ENCODE measurements at regions not wholly inside any gene's neighbourhood (a gene's known extent, or its start where the extent isn't known, plus 50 kb on each side); places are given as distances from the start of the nearest gene placed in this dataset.

- dilution Hi-C loops (cut with HindIII; ENCODE audit: low sequenced_read_pairs, unreplicated experiment) (no loop called here), intact Hi-C loops (cut with micrococcal nuclease) (no loop called here), in situ Hi-C loops (cut with MboI; ENCODE audit: low sequenced_read_pairs) (no loop called here)
- no peak for ATAC-seq (ENCODE audit: low read depth)
- ChIA-PET POLR2A (ENCODE audit: unreplicated experiment) (no interaction called here), CTCF (no interaction called here)
- no TSS peak for BruUV-seq (replicated peaks)
- no peak overlapping the region for H4K8ac ChIP-seq (ENCODE audit: low read depth in 2 of 2, low read length in 2 of 2)
- no peak overlapping the region for H2BK15ac ChIP-seq (ENCODE audit: low read depth, low read length)
- no peak overlapping the region for H2BK20ac ChIP-seq (ENCODE audit: low read depth, low read length)
- H3K56ac ChIP-seq (ENCODE audit: extremely low read depth, insufficient read depth, low read length), result no peak overlapping the region
- no peak overlapping the region for H4K5ac ChIP-seq (ENCODE audit: low read depth, low read length)
- H3K9me3 ChIP-seq (ENCODE audit: control insufficient read depth, insufficient read depth, low read length), result peaks cover 3% of the 10 kb centered on the region
- no peak for DNase-seq
- H3K27me3 ChIP-seq (ENCODE audit: control insufficient read depth, insufficient read depth, low read length), result no peaks in the 10 kb centered on the region
- no peak overlapping the region for H4K91ac ChIP-seq (ENCODE audit: insufficient read depth, low read depth, low read length)
- no peak overlapping the region for H2AK9ac ChIP-seq (replicated peaks; ENCODE audit: low read depth, low read length, poor library complexity)
- no peaks in the 10 kb centered on the region for H3K4me1 ChIP-seq (ENCODE audit: control insufficient read depth, insufficient read depth, low read length)
- H3K9me1 ChIP-seq (ENCODE audit: insufficient read depth, low read length), result no peaks in the 10 kb centered on the region
- no peaks in the 10 kb centered on the region for H4K20me1 ChIP-seq (ENCODE audit: insufficient read depth, low read length)
- no peak overlapping the region for H2BK120ac ChIP-seq (ENCODE audit: low read depth, low read length)
- H3K14ac ChIP-seq (replicated peaks; ENCODE audit: low read depth, low read length), result no peak overlapping the region
- no peaks in the 10 kb centered on the region for H3K79me1 ChIP-seq (ENCODE audit: low read depth in 1 of 2, low read length in 2 of 2)
- no peaks in the 10 kb centered on the region for H3K36me3 ChIP-seq (ENCODE audit: control insufficient read depth, insufficient read depth, low read length)
- no peak overlapping the region for H3K18ac ChIP-seq (ENCODE audit: low read depth, low read length)
- H3K27ac ChIP-seq (ENCODE audit: insufficient read depth, low read length), result no peak overlapping the region
- H3K9ac ChIP-seq (ENCODE audit: low read depth, low read length), result no peak overlapping the region
- no peak overlapping the region for H2AK5ac ChIP-seq (ENCODE audit: low read depth, low read length)
- no peak overlapping the region for H3K4me2 ChIP-seq (ENCODE audit: low read depth, low read length)
- H2AFZ ChIP-seq (replicated peaks; ENCODE audit: low read length, poor library complexity), result no peak overlapping the region
- WGBS, 2 experiments (ENCODE audit: extremely low coverage in 2 of 2, insufficient read length in 1 of 2), result no CpG with 5 or more reads among the region's 6 CpGs
- no peak overlapping the region for H3K4me3 ChIP-seq (ENCODE audit: insufficient read depth, low read depth, low read length)
- no peak for TF ChIP-seq SMC3 (IDR thresholded peaks at IDR 0.05; ENCODE audit: low read depth, low read length)
- TF ChIP-seq POLR2A (IDR thresholded peaks at IDR 0.05; ENCODE audit: low read depth, low read length), result no peak
- no peak for TF ChIP-seq MAZ (IDR thresholded peaks at IDR 0.05; ENCODE audit: borderline replicate concordance, low read depth, low read length)
- no peak for TF ChIP-seq BHLHE40 (IDR thresholded peaks at IDR 0.05; ENCODE audit: low read depth, low read length)
- no peak for TF ChIP-seq MXI1 (IDR thresholded peaks at IDR 0.05; ENCODE audit: borderline replicate concordance, low read depth, low read length)
- TF ChIP-seq RCOR1 (IDR thresholded peaks at IDR 0.05; ENCODE audit: insufficient replicate concordance, low read length), result no peak
- TF ChIP-seq RFX5 (IDR thresholded peaks at IDR 0.05; ENCODE audit: low read depth, low read length), result no peak
- no peak for TF ChIP-seq RAD21 (IDR thresholded peaks at IDR 0.05; ENCODE audit: low read length)
- TF ChIP-seq CEBPB (IDR thresholded peaks at IDR 0.05; ENCODE audit: low read depth, low read length), result no peak
- TF ChIP-seq MAFK (IDR thresholded peaks at IDR 0.05; ENCODE audit: low read depth, low read length), result no peak
- no peak for TF ChIP-seq CHD1 (IDR thresholded peaks at IDR 0.05; ENCODE audit: low read depth, low read length)
- no peak for TF ChIP-seq ELK1 (IDR thresholded peaks at IDR 0.05; ENCODE audit: borderline replicate concordance, low read depth, low read length)
- no peak overlapping the region for H3K23ac ChIP-seq (ENCODE audit: low read depth, low read length)
- no peak overlapping the region for H3K4ac ChIP-seq (ENCODE audit: low read depth, low read length)
- no peak overlapping the region for H2BK5ac ChIP-seq (ENCODE audit: low read depth, low read length, poor library complexity, severe bottlenecking)
Observed at GRCh38 chr15:87573039-87573438, 683.5 kb downstream of the NTRK3 start.
